WTC11 (cell line): ENCODE measurements at regions not wholly inside any gene's neighbourhood (a gene's known extent, or its start where the extent isn't known, plus 50 kb on each side); places are given as distances from the start of the nearest gene placed in this dataset.

Experiments used
- ATAC-seq: fragments of 200-7000 bp; cut with Tn5 transposase; 2 replicates; pipeline ENCODE4 v1.10.0; 2021; ENCODE audit warnings: mild to moderate bottlenecking, moderate library complexity
- CTCF ChIA-PET: fragments of 300-600 bp; sonication (Branson Sonifier 250); formaldehyde crosslinking; loops from one replicate; lab custom pipeline; 2021; ENCODE audit warnings: antibody characterized with exemption; lab: Charles Lee
- POLR2A ChIA-PET: fragments of 350-600 bp; sonication (Branson Sonifier 250); formaldehyde crosslinking; loops from one replicate; lab custom pipeline; 2021; ENCODE audit warnings: antibody characterized with exemption; lab: Charles Lee
- DNase-seq: peaks from one replicate; pipeline ENCODE4 v3.0.0; 2021; ENCODE audit warnings: low spot score
- H3K27ac Mint-ChIP-seq: 2 replicates; pipeline ENCODE4 v1.8.0; 2021; ENCODE audit warnings: mixed read lengths
- H3K27me3 Mint-ChIP-seq: 2 replicates; pipeline ENCODE4 v1.8.0; 2021; ENCODE audit warnings: low read depth, mild to moderate bottlenecking, moderate library complexity, mixed read lengths
- H3K36me3 Mint-ChIP-seq: 2 replicates; pipeline ENCODE4 v1.8.0; 2021; ENCODE audit warnings: mixed read lengths
- H3K4me1 Mint-ChIP-seq: 2 replicates; pipeline ENCODE4 v1.8.0; 2022; ENCODE audit warnings: mixed read lengths
- H3K4me3 Mint-ChIP-seq: 2 replicates; pipeline ENCODE4 v1.8.0; 2021; ENCODE audit warnings: mild to moderate bottlenecking, moderate library complexity, mixed read lengths
- H3K9me3 Mint-ChIP-seq: 2 replicates; pipeline ENCODE4 v1.8.0; 2021; ENCODE audit warnings: mixed read lengths
- ATF6 ChIP-seq: sonication (generic); formaldehyde crosslinking; IDR thresholded peaks from 2 replicates; pipeline ENCODE4 v1.8.1; 2023; ENCODE audit warnings: mild to moderate bottlenecking, missing genetic modification reagents
- CBFB ChIP-seq: sonication (generic); formaldehyde crosslinking; IDR thresholded peaks from 2 replicates; pipeline ENCODE4 v1.8.1; 2022; ENCODE audit warnings: mild to moderate bottlenecking, low read depth, missing genetic modification reagents
- EMX1 ChIP-seq: fragments of 250-450 bp; sonication (Bioruptor Pico); IDR thresholded peaks from 2 replicates; pipeline ENCODE4 v1.8.0; 2021; ENCODE audit warnings: mild to moderate bottlenecking
- ESRRA ChIP-seq: sonication (generic); formaldehyde crosslinking; IDR thresholded peaks from 2 replicates; pipeline ENCODE4 v1.8.1; 2022; ENCODE audit warnings: mild to moderate bottlenecking, missing genetic modification reagents, borderline replicate concordance
- FOXK1 ChIP-seq: sonication (generic); formaldehyde crosslinking; IDR thresholded peaks from 2 replicates; pipeline ENCODE4 v1.8.0; 2022; ENCODE audit warnings: mild to moderate bottlenecking, moderate library complexity, missing genetic modification reagents
- GABPB1 ChIP-seq: sonication (generic); formaldehyde crosslinking; IDR thresholded peaks from 2 replicates; pipeline ENCODE4 v1.8.1; 2023; ENCODE audit warnings: mild to moderate bottlenecking, missing genetic modification reagents
- KAT7 ChIP-seq: sonication (generic); formaldehyde crosslinking; IDR thresholded peaks from 2 replicates; pipeline ENCODE4 v1.8.1; 2023; ENCODE audit warnings: missing genetic modification reagents, mild to moderate bottlenecking, borderline replicate concordance
- MAX ChIP-seq: sonication (generic); formaldehyde crosslinking; IDR thresholded peaks from 2 replicates; pipeline ENCODE4 v1.8.0; 2022; ENCODE audit warnings: mild to moderate bottlenecking, missing genetic modification reagents
- SMAD3 ChIP-seq: sonication (generic); formaldehyde crosslinking; IDR thresholded peaks from 2 replicates; pipeline ENCODE4 v1.8.0; 2022; ENCODE audit warnings: missing genetic modification reagents, mild to moderate bottlenecking, borderline replicate concordance
- TP53 ChIP-seq: sonication (generic); formaldehyde crosslinking; IDR thresholded peaks from 2 replicates; pipeline ENCODE4 v1.8.1; 2023; ENCODE audit warnings: mild to moderate bottlenecking, missing genetic modification reagents
- ZNF232 ChIP-seq: sonication (generic); formaldehyde crosslinking; IDR thresholded peaks from 2 replicates; pipeline ENCODE4 v1.8.0; 2022; ENCODE audit warnings: mild to moderate bottlenecking, missing genetic modification reagents
- ZNF416 ChIP-seq: fragments of 250-450 bp; sonication (Bioruptor Pico); IDR thresholded peaks from 2 replicates; pipeline ENCODE4 v1.9.0; 2021; ENCODE audit warnings: mild to moderate bottlenecking, inconsistent platforms
- ZNF512 ChIP-seq: sonication (generic); formaldehyde crosslinking; IDR thresholded peaks from 2 replicates; pipeline ENCODE4 v1.8.1; 2022; ENCODE audit warnings: missing genetic modification reagents, borderline replicate concordance
- ZSCAN18 ChIP-seq: fragments of 250-450 bp; sonication (Bioruptor Pico); IDR thresholded peaks from 2 replicates; pipeline ENCODE4 v2.1.2; 2022; ENCODE audit warnings: mild to moderate bottlenecking, moderate library complexity
- TF ChIP-seq, protein P1 (sequence below): sonication (generic); formaldehyde crosslinking; conservative IDR thresholded peaks from 2 replicates; pipeline ENCODE4 v1.8.1; 2023; ENCODE audit warnings: mild to moderate bottlenecking, low read depth, missing genetic modification reagents, moderate library complexity
- TF ChIP-seq, protein P2 (sequence below): sonication (generic); formaldehyde crosslinking; IDR thresholded peaks from 2 replicates; pipeline ENCODE4 v1.8.1; 2023; ENCODE audit warnings: mild to moderate bottlenecking, missing genetic modification reagents, moderate library complexity
- TF ChIP-seq, protein P3 (sequence below): sonication (generic); formaldehyde crosslinking; IDR thresholded peaks from 2 replicates; pipeline ENCODE4 v1.8.1; 2023; ENCODE audit warnings: mild to moderate bottlenecking, moderate library complexity, missing genetic modification reagents
- TF ChIP-seq, protein P4 (sequence below): sonication (generic); formaldehyde crosslinking; IDR thresholded peaks from 2 replicates; pipeline ENCODE4 v1.8.1; 2023; ENCODE audit warnings: mild to moderate bottlenecking, missing genetic modification reagents
- TF ChIP-seq, protein P5 (sequence below): sonication (generic); formaldehyde crosslinking; IDR thresholded peaks from 2 replicates; pipeline ENCODE4 v1.8.1; 2022; ENCODE audit warnings: mild to moderate bottlenecking, moderate library complexity, missing genetic modification reagents

DNA sequence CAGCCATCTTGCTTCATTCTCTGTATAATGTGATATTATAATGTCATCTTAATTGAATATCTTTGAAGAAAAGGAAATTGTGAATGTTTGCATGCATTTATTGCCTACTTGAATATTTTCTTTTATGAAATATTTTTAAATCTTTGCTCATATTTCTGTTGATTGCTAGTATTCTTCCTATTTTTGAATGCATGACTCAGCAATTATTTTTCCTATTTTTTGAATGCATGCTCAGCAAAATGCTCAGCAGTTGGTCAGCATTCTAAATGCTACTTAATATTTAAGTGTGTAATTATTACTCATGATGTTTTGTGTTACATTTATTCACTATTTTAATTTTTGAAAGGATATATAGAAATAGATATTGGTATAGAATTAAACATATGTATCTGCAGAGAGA lies 378.3 kb downstream of the CCER1 start:
- Mint-ChIP-seq H3K4me1 (peaks cover 4% of the 10 kb centered on the region; the same call in 1 of the 2 replicates), H3K27ac (no peak overlapping the region), H3K36me3 (no peaks in the 10 kb centered on the region), H3K27me3 (no peaks in the 10 kb centered on the region), H3K4me3 (no peak overlapping the region), H3K9me3 (peaks cover 23% of the 10 kb centered on the region)
- ChIA-PET CTCF (no interaction called here), POLR2A (no interaction called here)
- TF ChIP-seq, protein P1, sequence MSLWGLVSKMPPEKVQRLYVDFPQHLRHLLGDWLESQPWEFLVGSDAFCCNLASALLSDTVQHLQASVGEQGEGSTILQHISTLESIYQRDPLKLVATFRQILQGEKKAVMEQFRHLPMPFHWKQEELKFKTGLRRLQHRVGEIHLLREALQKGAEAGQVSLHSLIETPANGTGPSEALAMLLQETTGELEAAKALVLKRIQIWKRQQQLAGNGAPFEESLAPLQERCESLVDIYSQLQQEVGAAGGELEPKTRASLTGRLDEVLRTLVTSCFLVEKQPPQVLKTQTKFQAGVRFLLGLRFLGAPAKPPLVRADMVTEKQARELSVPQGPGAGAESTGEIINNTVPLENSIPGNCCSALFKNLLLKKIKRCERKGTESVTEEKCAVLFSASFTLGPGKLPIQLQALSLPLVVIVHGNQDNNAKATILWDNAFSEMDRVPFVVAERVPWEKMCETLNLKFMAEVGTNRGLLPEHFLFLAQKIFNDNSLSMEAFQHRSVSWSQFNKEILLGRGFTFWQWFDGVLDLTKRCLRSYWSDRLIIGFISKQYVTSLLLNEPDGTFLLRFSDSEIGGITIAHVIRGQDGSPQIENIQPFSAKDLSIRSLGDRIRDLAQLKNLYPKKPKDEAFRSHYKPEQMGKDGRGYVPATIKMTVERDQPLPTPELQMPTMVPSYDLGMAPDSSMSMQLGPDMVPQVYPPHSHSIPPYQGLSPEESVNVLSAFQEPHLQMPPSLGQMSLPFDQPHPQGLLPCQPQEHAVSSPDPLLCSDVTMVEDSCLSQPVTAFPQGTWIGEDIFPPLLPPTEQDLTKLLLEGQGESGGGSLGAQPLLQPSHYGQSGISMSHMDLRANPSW (CRISPR knock-in tag): no peak
- TF ChIP-seq ZNF512 (CRISPR knock-in tag) (no peak), MAX (no peak), ZNF232 (CRISPR knock-in tag) (no peak)
- TF ChIP-seq, protein P2, sequence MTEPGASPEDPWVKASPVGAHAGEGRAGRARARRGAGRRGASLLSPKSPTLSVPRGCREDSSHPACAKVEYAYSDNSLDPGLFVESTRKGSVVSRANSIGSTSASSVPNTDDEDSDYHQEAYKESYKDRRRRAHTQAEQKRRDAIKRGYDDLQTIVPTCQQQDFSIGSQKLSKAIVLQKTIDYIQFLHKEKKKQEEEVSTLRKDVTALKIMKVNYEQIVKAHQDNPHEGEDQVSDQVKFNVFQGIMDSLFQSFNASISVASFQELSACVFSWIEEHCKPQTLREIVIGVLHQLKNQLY (CRISPR knock-in tag): no peak
- DNase-seq: no peak
- ATAC-seq: no peak

- no peak overlapping the region for H3K27ac Mint-ChIP-seq
- no peaks in the 10 kb centered on the region for H3K27me3 Mint-ChIP-seq
- ATAC-seq (no peak), DNase-seq (no peak)
- ChIA-PET CTCF (no interaction called here), POLR2A (no interaction called here)
- H3K4me3 Mint-ChIP-seq: no peak overlapping the region
- H3K9me3 Mint-ChIP-seq: peaks cover 23% of the 10 kb centered on the region
- no peaks in the 10 kb centered on the region for H3K36me3 Mint-ChIP-seq
- H3K4me1 Mint-ChIP-seq: peaks cover 4% of the 10 kb centered on the region; the same call in 1 of the 2 replicates
- TF ChIP-seq ESRRA (CRISPR knock-in tag) (no peak), ZNF416 (CRISPR knock-in tag) (no peak), EMX1 (CRISPR knock-in tag) (no peak), ZSCAN18 (no peak), CBFB (CRISPR knock-in tag) (no peak), TP53 (CRISPR knock-in tag) (no peak), GABPB1 (no peak), ATF6 (CRISPR knock-in tag) (no peak), FOXK1 (CRISPR knock-in tag) (no peak), KAT7 (CRISPR knock-in tag) (no peak), SMAD3 (CRISPR knock-in tag) (no peak)
- TF ChIP-seq, protein P3, sequence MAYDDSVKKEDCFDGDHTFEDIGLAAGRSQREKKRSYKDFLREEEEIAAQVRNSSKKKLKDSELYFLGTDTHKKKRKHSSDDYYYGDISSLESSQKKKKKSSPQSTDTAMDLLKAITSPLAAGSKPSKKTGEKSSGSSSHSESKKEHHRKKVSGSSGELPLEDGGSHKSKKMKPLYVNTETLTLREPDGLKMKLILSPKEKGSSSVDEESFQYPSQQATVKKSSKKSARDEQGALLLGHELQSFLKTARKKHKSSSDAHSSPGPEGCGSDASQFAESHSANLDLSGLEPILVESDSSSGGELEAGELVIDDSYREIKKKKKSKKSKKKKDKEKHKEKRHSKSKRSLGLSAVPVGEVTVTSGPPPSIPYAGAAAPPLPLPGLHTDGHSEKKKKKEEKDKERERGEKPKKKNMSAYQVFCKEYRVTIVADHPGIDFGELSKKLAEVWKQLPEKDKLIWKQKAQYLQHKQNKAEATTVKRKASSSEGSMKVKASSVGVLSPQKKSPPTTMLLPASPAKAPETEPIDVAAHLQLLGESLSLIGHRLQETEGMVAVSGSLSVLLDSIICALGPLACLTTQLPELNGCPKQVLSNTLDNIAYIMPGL (CRISPR knock-in tag): no peak
- TF ChIP-seq, protein P1 (CRISPR knock-in tag): no peak
- TF ChIP-seq, protein P4, sequence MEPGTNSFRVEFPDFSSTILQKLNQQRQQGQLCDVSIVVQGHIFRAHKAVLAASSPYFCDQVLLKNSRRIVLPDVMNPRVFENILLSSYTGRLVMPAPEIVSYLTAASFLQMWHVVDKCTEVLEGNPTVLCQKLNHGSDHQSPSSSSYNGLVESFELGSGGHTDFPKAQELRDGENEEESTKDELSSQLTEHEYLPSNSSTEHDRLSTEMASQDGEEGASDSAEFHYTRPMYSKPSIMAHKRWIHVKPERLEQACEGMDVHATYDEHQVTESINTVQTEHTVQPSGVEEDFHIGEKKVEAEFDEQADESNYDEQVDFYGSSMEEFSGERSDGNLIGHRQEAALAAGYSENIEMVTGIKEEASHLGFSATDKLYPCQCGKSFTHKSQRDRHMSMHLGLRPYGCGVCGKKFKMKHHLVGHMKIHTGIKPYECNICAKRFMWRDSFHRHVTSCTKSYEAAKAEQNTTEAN: no peak
- TF ChIP-seq, protein P5, sequence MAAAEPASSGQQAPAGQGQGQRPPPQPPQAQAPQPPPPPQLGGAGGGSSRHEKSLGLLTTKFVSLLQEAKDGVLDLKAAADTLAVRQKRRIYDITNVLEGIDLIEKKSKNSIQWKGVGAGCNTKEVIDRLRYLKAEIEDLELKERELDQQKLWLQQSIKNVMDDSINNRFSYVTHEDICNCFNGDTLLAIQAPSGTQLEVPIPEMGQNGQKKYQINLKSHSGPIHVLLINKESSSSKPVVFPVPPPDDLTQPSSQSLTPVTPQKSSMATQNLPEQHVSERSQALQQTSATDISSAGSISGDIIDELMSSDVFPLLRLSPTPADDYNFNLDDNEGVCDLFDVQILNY (CRISPR knock-in tag): no peak
These were observed 379.0 kb downstream of the CCER1 start for GRCh38 chr12:90575995-90576394.
